Calu3 (cell line): ENCODE measurements at regions not wholly inside any gene's neighbourhood (a gene's known extent, or its start where the extent isn't known, plus 50 kb on each side); places are given as distances from the start of the nearest gene placed in this dataset.

Source experiments
- BruUV-seq: library from RNA; stranded (reverse); fragments of 400-500 nt; replicated peaks from 2 replicates; lab custom pipeline; 2021; lab: Mats Ljungman, UMichigan
- CTCF ChIA-PET: fragments of 300-600 bp; sonication (Branson Sonifier 250); formaldehyde crosslinking; loops from one replicate; lab custom pipeline; 2022; ENCODE audit warnings: antibody characterized with exemption; lab: Charles Lee
- DNase-seq: peaks from one replicate; pipeline ENCODE4 v3.0.0; 2022
- H3K27ac Mint-ChIP-seq: one replicate; pipeline ENCODE4 v1.8.0; 2022; ENCODE audit warnings: mixed read lengths; ENCODE audit not compliant: unreplicated experiment
- H3K27me3 Mint-ChIP-seq: one replicate; pipeline ENCODE4 v1.8.0; 2022; ENCODE audit warnings: mixed read lengths; ENCODE audit not compliant: unreplicated experiment
- H3K36me3 Mint-ChIP-seq: one replicate; pipeline ENCODE4 v1.8.0; 2022; ENCODE audit warnings: mild to moderate bottlenecking, moderate library complexity, mixed read lengths; ENCODE audit not compliant: insufficient read depth, unreplicated experiment
- H3K4me1 Mint-ChIP-seq: one replicate; pipeline ENCODE4 v1.8.0; 2022; ENCODE audit warnings: mild to moderate bottlenecking, low read depth, mixed read lengths; ENCODE audit not compliant: unreplicated experiment
- H3K4me3 Mint-ChIP-seq: one replicate; pipeline ENCODE4 v1.8.0; 2022; ENCODE audit warnings: mild to moderate bottlenecking, low read depth, moderate library complexity, mixed read lengths; ENCODE audit not compliant: unreplicated experiment
- H3K9me3 Mint-ChIP-seq: one replicate; pipeline ENCODE4 v1.8.0; 2022; ENCODE audit warnings: low read depth, mixed read lengths; ENCODE audit not compliant: unreplicated experiment
- CTCF ChIP-seq: fragments of 200-600 bp; IDR thresholded peaks from one replicate; pipeline ENCODE4 v1.8.0; 2022; ENCODE audit warnings: antibody characterized with exemption; ENCODE audit not compliant: unreplicated experiment
- intact Hi-C: fragments of 100-400 bp; cut with micrococcal nuclease; formaldehyde crosslinking; loops from one replicate; pipeline ENCODE4 v1.10.0; 2022; ENCODE audit not compliant: unreplicated experiment

GRCh38 chr4:43458293-43458692, 565.8 kb downstream of the GRXCR1 start:
- no peak overlapping the region for H3K27ac Mint-ChIP-seq
- intact Hi-C loops, result no loop called here
- H3K27me3 Mint-ChIP-seq, result no peaks in the 10 kb centered on the region
- BruUV-seq, result no TSS peak
- CTCF ChIA-PET, result no interaction called here
- TF ChIP-seq CTCF, result no peak
- no peak overlapping the region for H3K4me3 Mint-ChIP-seq
- no peaks in the 10 kb centered on the region for H3K36me3 Mint-ChIP-seq
- no peaks in the 10 kb centered on the region for H3K4me1 Mint-ChIP-seq
- DNase-seq, result no peak
- H3K9me3 Mint-ChIP-seq, result no peaks in the 10 kb centered on the region

GRCh38 chr4:43471950-43472349, 579.4 kb downstream of the GRXCR1 start:
- Mint-ChIP-seq H3K4me1 (no peaks in the 10 kb centered on the region), H3K4me3 (no peak overlapping the region), H3K36me3 (no peaks in the 10 kb centered on the region), H3K27ac (no peak overlapping the region), H3K9me3 (peaks cover 21% of the 10 kb centered on the region), H3K27me3 (no peaks in the 10 kb centered on the region)
- no peak for TF ChIP-seq CTCF
- intact Hi-C loops, result loop anchor here (5.0 kb wide), 1 partner anchor 340 kb away; no protein-coding TSS in a partner anchor
- BruUV-seq, result no TSS peak
- CTCF ChIA-PET, result no interaction called here
- no peak for DNase-seq

- Mint-ChIP-seq H3K36me3 (no peaks in the 10 kb centered on the region), H3K27ac (no peak overlapping the region), H3K4me1 (no peaks in the 10 kb centered on the region), H3K9me3 (peaks cover 6% of the 10 kb centered on the region), H3K27me3 (no peaks in the 10 kb centered on the region), H3K4me3 (no peak overlapping the region)
- intact Hi-C loops, result no loop called here
- BruUV-seq, result no TSS peak
- DNase-seq, result no peak
- CTCF ChIA-PET, result no interaction called here
- no peak for TF ChIP-seq CTCF
These were observed 589.0 kb downstream of the GRXCR1 start for GRCh38 chr4:43481526-43481925.

- TF ChIP-seq CTCF, result no peak
- no peak for DNase-seq
- H3K27ac Mint-ChIP-seq, result no peak overlapping the region
- no peaks in the 10 kb centered on the region for H3K27me3 Mint-ChIP-seq
- no peaks in the 10 kb centered on the region for H3K4me1 Mint-ChIP-seq
- no TSS peak for BruUV-seq
- H3K4me3 Mint-ChIP-seq, result no peak overlapping the region
- H3K36me3 Mint-ChIP-seq, result no peaks in the 10 kb centered on the region
- peaks cover 4% of the 10 kb centered on the region for H3K9me3 Mint-ChIP-seq
- intact Hi-C loops, result no loop called here
- CTCF ChIA-PET, result no interaction called here
These were observed 592.7 kb downstream of the GRXCR1 start for GRCh38 chr4:43485196-43485595.
